ENCODE measurements at regions not wholly inside any gene's neighbourhood (a gene's known extent, or its start where the extent isn't known, plus 50 kb on each side); places are given as distances from the start of the nearest gene placed in this dataset.

DNA sequence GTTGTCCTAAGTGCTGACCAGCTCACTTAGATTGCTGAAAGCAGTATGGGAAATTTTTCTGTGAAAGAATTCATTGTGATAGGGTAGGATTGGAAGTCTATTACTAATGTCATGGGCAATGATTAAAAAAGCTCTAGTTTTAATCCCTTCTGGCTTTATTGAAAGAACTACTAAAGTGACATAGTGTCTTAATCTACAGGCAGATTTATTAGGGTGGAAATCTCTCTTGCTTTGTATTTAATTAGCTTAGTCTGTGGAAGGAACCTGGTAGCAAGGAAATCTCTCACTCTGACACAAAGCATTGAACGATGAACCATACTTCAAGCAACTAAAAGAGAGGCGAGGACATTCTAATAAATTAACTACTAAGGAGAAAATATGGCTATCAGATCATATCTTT lies 1029.2 kb upstream of the PCDH20 start:
- TF ChIP-seq, protein P1, sequence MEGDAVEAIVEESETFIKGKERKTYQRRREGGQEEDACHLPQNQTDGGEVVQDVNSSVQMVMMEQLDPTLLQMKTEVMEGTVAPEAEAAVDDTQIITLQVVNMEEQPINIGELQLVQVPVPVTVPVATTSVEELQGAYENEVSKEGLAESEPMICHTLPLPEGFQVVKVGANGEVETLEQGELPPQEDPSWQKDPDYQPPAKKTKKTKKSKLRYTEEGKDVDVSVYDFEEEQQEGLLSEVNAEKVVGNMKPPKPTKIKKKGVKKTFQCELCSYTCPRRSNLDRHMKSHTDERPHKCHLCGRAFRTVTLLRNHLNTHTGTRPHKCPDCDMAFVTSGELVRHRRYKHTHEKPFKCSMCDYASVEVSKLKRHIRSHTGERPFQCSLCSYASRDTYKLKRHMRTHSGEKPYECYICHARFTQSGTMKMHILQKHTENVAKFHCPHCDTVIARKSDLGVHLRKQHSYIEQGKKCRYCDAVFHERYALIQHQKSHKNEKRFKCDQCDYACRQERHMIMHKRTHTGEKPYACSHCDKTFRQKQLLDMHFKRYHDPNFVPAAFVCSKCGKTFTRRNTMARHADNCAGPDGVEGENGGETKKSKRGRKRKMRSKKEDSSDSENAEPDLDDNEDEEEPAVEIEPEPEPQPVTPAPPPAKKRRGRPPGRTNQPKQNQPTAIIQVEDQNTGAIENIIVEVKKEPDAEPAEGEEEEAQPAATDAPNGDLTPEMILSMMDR (IDR thresholded peaks at IDR 0.05; ENCODE audit: poor library complexity), result no peak
- TF ChIP-seq EZH2phosphoT487 (IDR thresholded peaks at IDR 0.05; ENCODE audit: low read depth, severe bottlenecking, unreplicated experiment) (no peak), EZH2 (IDR thresholded peaks at IDR 0.05; ENCODE audit: borderline replicate concordance) (no peak)
- H4K20me1 ChIP-seq (ENCODE audit: insufficient read depth, poor library complexity, severe bottlenecking), result no peaks in the 10 kb centered on the region
- H3K9me2 ChIP-seq (replicated peaks; ENCODE audit: insufficient read depth), result no peaks in the 10 kb centered on the region
- no peaks in the 10 kb centered on the region for H3K36me3 ChIP-seq (replicated peaks; ENCODE audit: insufficient read depth, low read depth)
- no peak overlapping the region for H3K4me3 ChIP-seq
- DNase-seq (ENCODE audit: low spot score), result no peak
- H3K27ac ChIP-seq, result no peak overlapping the region
- H2AFZ ChIP-seq, result no peak overlapping the region
- H3K4me2 ChIP-seq, result no peak overlapping the region
- no peaks in the 10 kb centered on the region for H3K79me2 ChIP-seq
- H3K4me1 ChIP-seq (ENCODE audit: insufficient read depth), result no peaks in the 10 kb centered on the region
- no peaks in the 10 kb centered on the region for H3K9me3 ChIP-seq (ENCODE audit: low read depth)
- H3K27me3 ChIP-seq, result no peaks in the 10 kb centered on the region
- WGBS (ENCODE audit: low lambda C conversion rate, missing lambda C conversion rate), result 38% methylated on average over 2 of the region's 2 CpGs

DNA sequence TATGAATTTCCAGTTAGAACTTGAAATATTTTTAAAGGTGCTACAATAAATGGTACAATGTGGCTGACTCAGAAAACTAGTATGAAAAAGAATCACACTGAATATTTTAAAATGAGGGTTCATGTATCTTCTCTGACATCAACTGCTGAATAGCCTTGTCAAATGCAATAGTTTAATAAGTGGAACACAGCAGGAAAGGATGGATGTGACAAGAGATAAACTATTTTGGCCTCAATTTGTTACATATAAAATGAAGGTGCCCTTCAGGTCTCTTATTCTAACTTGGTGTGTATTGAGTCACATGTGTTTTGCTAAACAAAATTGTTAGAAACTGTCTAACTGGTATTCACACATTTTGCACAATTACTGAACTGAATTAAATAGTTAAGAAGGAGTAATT lies 1018.4 kb upstream of the PCDH20 start:
- no peak overlapping the region for H3K27ac ChIP-seq
- no peaks in the 10 kb centered on the region for H3K27me3 ChIP-seq
- H2AFZ ChIP-seq, result no peak overlapping the region
- H3K79me2 ChIP-seq, result no peaks in the 10 kb centered on the region
- no peaks in the 10 kb centered on the region for H3K36me3 ChIP-seq (replicated peaks; ENCODE audit: insufficient read depth, low read depth)
- H3K9me3 ChIP-seq (ENCODE audit: low read depth), result no peaks in the 10 kb centered on the region
- H3K9me2 ChIP-seq (replicated peaks; ENCODE audit: insufficient read depth), result no peaks in the 10 kb centered on the region
- DNase-seq (ENCODE audit: low spot score), result no peak
- H3K4me3 ChIP-seq, result no peak overlapping the region
- no peaks in the 10 kb centered on the region for H4K20me1 ChIP-seq (ENCODE audit: insufficient read depth, poor library complexity, severe bottlenecking)
- H3K4me2 ChIP-seq, result no peak overlapping the region
- no peaks in the 10 kb centered on the region for H3K4me1 ChIP-seq (ENCODE audit: insufficient read depth)
- TF ChIP-seq EZH2phosphoT487 (IDR thresholded peaks at IDR 0.05; ENCODE audit: low read depth, severe bottlenecking, unreplicated experiment), result no peak

DNA sequence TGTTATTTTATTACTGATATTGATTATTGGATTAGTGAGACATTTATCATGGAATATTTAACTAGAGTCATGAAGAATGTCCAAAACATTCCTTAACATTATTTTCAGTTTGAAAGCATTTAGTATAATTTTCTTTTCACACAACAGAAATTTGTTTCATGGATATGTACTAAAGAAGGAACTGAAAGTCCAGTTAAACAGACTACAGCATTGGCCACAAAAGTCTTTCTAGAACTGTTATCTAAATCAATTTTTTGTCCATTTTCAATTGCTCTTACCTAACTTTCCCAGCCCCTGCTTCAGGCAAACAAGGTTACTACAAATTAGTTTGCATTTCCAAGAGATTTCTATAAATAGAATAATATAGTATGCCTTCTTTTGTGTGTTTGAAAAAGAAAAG lies 1018.0 kb upstream of the PCDH20 start:
- Histone ChIP-seq H3K27ac (no peak overlapping the region), H3K36me3 (replicated peaks; ENCODE audit: insufficient read depth, low read depth) (no peaks in the 10 kb centered on the region), H3K4me3 (no peak overlapping the region), H3K4me1 (ENCODE audit: insufficient read depth) (no peaks in the 10 kb centered on the region), H3K4me2 (no peak overlapping the region), H3K79me2 (no peaks in the 10 kb centered on the region), H3K9me3 (ENCODE audit: low read depth) (no peaks in the 10 kb centered on the region), H3K9me2 (replicated peaks; ENCODE audit: insufficient read depth) (no peaks in the 10 kb centered on the region), H4K20me1 (ENCODE audit: insufficient read depth, poor library complexity, severe bottlenecking) (no peaks in the 10 kb centered on the region), H2AFZ (no peak overlapping the region), H3K27me3 (no peaks in the 10 kb centered on the region)
- TF ChIP-seq, protein P1 (IDR thresholded peaks at IDR 0.05; ENCODE audit: poor library complexity), result no peak
- TF ChIP-seq EZH2phosphoT487 (IDR thresholded peaks at IDR 0.05; ENCODE audit: low read depth, severe bottlenecking, unreplicated experiment) (no peak), EZH2 (IDR thresholded peaks at IDR 0.05; ENCODE audit: borderline replicate concordance) (no peak)
- no peak for DNase-seq (ENCODE audit: low spot score)

DNA sequence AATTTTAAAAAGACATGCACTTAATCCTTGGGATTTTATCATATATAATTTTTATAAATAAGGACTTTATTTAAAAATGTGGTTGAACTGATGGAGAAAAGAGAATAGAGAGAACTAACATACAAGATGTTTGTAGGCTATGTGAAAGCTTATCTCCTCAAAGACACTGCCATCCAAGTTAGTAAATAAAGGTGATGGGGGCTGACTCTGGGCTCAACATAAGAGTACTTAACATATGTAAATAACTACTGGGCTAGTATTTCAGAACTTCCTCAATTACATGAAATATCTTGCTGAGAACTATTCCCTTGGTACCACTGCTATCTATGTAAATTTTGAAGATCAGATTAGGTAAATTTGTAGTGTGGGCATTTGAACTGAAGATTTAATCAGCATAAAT lies 1017.3 kb upstream of the PCDH20 start:
- Histone ChIP-seq H3K4me1 (ENCODE audit: insufficient read depth) (no peaks in the 10 kb centered on the region), H3K27ac (no peak overlapping the region), H3K4me3 (no peak overlapping the region), H3K9me2 (replicated peaks; ENCODE audit: insufficient read depth) (no peaks in the 10 kb centered on the region), H3K79me2 (no peaks in the 10 kb centered on the region), H3K4me2 (no peak overlapping the region), H3K36me3 (replicated peaks; ENCODE audit: insufficient read depth, low read depth) (no peaks in the 10 kb centered on the region), H3K27me3 (no peaks in the 10 kb centered on the region), H2AFZ (no peak overlapping the region), H3K9me3 (ENCODE audit: low read depth) (no peaks in the 10 kb centered on the region), H4K20me1 (ENCODE audit: insufficient read depth, poor library complexity, severe bottlenecking) (no peaks in the 10 kb centered on the region)
- TF ChIP-seq, protein P1 (IDR thresholded peaks at IDR 0.05; ENCODE audit: poor library complexity), result no peak
- TF ChIP-seq EZH2phosphoT487 (IDR thresholded peaks at IDR 0.05; ENCODE audit: low read depth, severe bottlenecking, unreplicated experiment), result no peak
- no peak for TF ChIP-seq EZH2 (IDR thresholded peaks at IDR 0.05; ENCODE audit: borderline replicate concordance)
- DNase-seq (ENCODE audit: low spot score), result no peak

All from hepatocyte (in vitro differentiated cells).